ENCODE measurements at regions not wholly inside any gene's neighbourhood (a gene's known extent, or its start where the extent isn't known, plus 50 kb on each side); places are given as distances from the start of the nearest gene placed in this dataset.

- TF ChIP-seq POLR2A (IDR thresholded peaks at IDR 0.05) (no peak), CTCF (IDR thresholded peaks at IDR 0.05) (no peak)
Observed at GRCh38 chr13:30134578-30134977, 172.8 kb downstream of the KATNAL1 start.

All from uterus (tissue), 2 donors.